Adipose tissue (tissue), 3 donors: ENCODE measurements at regions not wholly inside any gene's neighbourhood (a gene's known extent, or its start where the extent isn't known, plus 50 kb on each side); places are given as distances from the start of the nearest gene placed in this dataset.

Source experiments
- H3K27ac ChIP-seq: one replicate; pipeline ENCODE4 v1.5.1; 2013; ENCODE audit warnings: low read depth, low read length
- WGBS, 3 donors: extraction: QIAGEN DNeasy Blood & Tissue Kit; methylation state at CpG; one replicate each; pipeline ENCODE4 v1.1.7; 2013; 5-methylcytosine and 5-hydroxymethylcytosine counted together
- donor health status: healthy with polysubstance abuse.
- donor health status: Bipolar disorder and iron deficiency.
- donor health status: healthy.

DNA sequence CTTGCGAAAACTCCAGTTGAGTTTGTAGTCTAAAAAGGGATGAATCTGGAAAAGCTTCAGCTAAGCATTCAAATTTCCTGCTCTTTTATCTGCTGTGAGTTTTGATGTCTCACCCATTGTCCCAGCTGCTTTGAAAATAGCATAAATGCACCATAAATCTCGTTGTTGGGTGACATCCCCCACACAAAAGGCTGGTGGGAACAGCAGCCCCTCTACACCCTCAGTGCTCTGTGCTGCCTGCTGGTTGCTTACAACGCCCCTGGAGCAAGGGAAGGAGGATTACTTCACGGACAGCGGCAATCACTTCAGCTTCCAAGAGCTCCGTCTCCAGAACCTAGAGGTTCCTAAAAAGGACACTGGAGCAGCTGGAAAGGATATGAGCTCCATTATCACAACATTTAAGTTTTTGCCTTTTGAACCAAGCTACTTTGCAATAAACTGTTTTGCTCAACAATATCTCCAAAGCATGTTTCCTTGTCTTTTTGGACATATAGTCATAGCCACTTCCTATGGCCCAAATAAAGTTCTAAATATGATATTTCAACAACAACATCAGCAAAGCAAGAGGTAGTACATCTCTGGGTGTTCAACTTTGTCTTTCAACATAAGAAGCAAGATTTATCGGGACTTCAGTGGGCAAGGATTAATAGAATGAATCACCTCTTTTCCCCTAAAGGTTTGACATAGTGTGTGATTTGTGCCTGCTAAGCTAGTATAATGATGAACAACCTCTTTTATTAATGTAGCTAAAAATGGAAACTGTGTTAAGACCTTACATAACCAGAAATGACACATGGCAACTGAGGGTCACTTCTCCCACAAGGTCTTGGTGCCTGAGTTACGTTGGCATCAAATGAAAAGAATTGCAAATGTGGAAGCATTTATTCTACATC lies 413.5 kb downstream of the TXNL1 start:
- 86 to 87% (median 86%) methylated on average over 8 of the region's 8 CpGs for WGBS, 3 donors
- H3K27ac ChIP-seq: no peak overlapping the region

GRCh38 chr18:56221195-56222065 lies 417.0 kb downstream of the TXNL1 start:
- H3K27ac ChIP-seq: no peak overlapping the region
- 49 to 87% (median 75%) methylated on average over 5 of the region's 5 CpGs for WGBS, 3 donors

DNA sequence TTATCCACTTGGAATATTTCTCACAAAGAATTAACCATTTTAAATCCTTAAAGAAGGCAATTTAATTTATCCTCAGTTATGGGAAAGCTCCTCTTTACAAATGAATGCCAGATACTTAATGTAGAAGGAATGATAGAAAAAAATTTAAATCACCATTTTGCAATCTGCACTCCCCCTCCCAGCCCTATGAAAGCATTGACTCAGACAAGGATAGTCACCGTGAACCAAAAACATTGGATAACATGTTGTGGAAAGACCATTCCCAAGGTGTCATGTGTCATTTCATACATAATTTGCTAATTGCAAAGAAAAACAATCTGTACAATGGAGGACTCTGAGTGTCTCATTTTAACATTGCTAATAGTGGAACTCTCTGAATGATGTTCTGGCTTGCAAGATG lies 421.0 kb downstream of the TXNL1 start:
- H3K27ac ChIP-seq: no peak overlapping the region
- WGBS, 3 donors: 93 to 97% (median 94%) methylated on average over 1 of the region's 1 CpG

- WGBS, 3 donors: 37 to 49% (median 42%) methylated on average over 1 of the region's 1 CpG
- no peak overlapping the region for H3K27ac ChIP-seq
Observed at GRCh38 chr18:56214706-56215105, 423.7 kb downstream of the TXNL1 start.

DNA sequence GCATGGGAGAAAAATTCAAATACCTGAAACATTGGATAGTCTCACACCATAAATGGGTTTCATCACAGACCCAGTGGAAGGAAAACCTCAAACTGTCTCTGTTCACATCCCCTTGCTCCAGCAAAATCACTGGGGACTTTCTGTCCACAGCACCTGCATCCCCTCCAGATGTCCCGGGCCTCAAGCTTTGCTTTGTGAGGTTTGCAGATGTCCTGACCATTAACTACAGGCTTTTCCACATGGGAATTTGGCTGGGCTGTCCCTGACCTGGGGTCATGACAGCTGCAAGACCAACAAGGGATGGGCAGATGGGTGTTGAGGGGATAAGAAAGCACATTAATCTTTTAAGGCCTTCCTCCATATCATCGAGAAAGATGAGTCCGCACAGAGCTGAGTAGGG lies 427.9 kb downstream of the TXNL1 start:
- no peak overlapping the region for H3K27ac ChIP-seq
- 76 to 77% (median 76%) methylated on average over 3 of the region's 3 CpGs for WGBS, 3 donors

DNA sequence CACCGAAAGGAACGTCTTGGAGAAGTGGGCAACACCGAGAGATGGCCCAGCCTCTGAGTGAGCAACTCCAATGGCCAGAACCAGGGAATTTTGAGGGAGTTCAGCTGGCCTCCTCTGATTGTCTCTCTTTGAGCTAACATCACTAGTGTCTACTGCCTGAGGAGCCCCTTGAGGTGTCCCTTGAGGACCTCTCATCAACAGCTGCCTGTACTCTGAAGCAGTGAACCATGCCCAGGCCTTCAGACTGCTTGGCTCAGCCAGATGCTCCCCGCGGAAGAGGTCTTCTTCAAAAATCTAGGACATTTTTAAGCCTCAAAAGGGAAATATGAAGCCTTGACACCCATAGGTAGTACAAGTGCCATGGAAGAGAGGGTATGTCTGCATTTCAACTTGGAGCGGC lies 430.4 kb downstream of the TXNL1 start:
- no peak overlapping the region for H3K27ac ChIP-seq
- 94 to 98% (median 98%) methylated on average over 6 of the region's 6 CpGs for WGBS, 3 donors

DNA sequence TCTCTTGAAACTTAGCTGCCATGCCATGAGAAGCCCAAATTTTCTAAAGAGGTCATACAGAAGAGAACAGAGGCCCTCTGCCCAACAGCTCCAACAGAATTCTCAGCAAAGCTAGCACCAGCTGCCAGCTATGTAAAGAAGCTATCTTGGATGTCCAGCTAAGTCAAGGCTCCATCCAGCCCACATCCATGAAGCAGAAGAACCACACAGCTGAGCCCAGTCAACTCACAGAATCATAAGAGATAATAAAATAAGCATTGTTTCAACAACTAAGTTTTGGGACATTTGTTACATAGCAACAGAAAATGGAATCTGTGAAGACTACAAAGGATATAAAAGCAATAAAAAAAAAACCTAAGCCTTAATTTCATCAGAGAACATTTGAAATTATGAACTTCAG lies 434.3 kb downstream of the TXNL1 start:
- H3K27ac ChIP-seq: no peak overlapping the region

GRCh38 chr18:56202678-56203077 lies 435.7 kb downstream of the TXNL1 start:
- WGBS, 3 donors: 64 to 68% (median 67%) methylated on average over 3 of the region's 3 CpGs
- no peak overlapping the region for H3K27ac ChIP-seq

DNA sequence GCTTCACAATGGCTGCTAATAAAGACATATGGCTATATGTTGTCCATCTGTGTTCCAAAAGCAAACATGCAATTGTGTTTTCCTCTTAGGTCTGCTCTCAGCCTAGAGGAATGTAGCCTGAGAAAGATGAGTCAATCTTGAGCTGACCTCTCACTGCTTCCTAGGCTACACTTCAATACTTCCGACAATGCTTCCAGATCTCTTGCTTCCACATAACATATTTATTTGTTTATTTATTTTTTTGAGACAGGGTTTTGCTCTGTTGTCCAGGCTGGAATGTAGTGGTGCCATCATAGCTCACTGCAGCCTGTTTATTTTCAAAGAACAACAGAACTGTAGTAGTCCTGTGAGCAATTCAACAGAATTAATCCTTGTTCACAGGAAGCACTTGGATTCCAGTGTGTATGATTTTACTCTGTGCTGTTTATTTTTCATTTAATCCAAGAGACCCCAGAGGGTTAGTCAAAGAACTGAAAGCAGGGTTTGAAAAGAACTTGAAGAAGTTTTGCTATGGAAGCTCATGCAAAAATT lies 437.9 kb downstream of the TXNL1 start:
- 65 to 89% (median 74%) methylated on average over 1 of the region's 1 CpG for WGBS, 3 donors
- no peak overlapping the region for H3K27ac ChIP-seq

DNA sequence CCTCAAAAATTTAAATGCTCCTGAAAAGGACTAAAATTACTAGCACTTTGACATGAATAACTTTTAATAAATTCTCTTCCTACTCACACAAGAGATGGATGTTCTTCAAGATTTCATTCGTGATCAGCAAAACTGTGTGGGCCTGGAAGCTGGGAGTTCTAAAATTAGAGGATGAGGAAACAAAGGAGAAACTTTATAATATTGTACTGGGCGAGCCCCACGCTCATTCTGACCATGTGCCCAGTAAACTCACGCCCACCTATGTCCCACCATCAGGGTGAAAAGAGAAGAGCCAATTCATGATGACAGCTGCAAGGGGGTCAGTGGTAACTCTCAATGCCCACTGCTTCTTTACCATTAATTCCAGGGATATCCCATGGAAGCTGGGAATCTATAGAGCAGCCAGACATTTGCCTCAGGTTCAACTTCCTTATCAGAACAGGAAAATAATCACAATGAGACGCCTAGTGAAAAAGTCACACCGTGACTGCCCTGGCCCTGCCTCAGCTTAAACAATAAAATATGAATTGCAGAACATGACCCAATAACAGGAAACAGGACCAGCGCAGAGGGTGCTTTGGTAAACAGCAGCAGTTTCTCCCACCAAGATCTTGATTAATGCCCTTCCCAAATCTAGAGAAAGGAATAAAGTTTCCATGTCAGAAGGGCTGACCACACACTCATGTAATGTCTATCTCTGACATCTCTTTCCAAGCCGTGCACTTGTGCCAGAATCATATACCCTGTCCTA lies 438.6 kb downstream of the TXNL1 start:
- H3K27ac ChIP-seq: no peak overlapping the region
- WGBS, 3 donors: 58 to 80% (median 63%) methylated on average over 8 of the region's 8 CpGs

DNA sequence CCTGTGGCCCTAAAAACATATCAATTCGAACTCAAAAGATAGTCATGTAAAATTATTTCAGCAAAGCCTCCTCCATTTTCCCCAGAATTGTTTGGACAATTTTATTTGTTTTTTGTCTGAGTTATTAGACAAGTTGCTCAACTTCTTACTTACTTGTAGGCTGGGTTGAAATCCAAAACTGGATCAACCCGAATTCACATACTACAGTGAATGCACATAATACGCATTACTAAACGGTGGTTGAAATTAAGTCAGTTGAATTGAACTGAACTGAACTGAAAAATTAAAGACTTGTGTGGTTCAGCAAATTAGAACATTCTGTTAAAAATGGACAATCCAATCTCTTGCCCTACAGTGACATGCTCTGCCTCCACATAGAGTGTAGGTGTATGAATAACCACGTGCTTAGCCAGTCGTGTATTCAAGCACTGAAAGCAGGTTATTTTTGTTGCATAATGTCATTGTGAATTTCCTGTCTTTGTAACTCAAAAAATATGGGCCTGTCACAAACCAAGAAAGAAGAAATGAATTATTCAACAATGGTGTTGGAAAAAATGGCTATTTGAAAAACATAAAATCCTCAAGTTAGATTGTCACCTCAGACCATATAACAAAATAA lies 441.0 kb downstream of the TXNL1 start:
- WGBS, 3 donors: 76 to 87% (median 80%) methylated on average over 6 of the region's 6 CpGs
- H3K27ac ChIP-seq: no peak overlapping the region

- no peak overlapping the region for H3K27ac ChIP-seq
- WGBS, 3 donors: 83 to 87% (median 85%) methylated on average over 1 of the region's 1 CpG
Observed at GRCh38 chr18:56196495-56197225, 441.7 kb downstream of the TXNL1 start.

GRCh38 chr18:56191334-56191733 lies 447.1 kb downstream of the TXNL1 start:
- no peak overlapping the region for H3K27ac ChIP-seq
- WGBS, 3 donors: 70 to 97% (median 91%) methylated on average over 5 of the region's 5 CpGs

DNA sequence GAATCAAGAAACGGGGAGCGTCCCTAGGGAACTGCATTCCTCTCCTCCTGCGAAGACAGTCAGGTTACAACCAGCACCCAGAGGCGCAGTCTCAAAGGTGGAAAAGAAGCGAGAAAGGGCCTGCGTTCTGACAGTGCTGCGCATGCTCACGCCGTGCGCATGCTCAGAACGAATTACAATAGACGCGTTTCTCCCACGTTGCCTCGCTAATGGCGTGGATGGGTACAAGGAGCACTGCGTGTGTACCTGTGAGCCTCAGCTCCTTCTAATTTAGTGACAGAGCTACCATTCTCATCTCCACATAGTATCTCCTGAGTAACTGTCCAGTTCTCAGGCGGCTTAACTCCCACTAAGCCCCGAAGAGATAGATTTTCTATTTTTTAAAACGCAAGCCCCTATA lies 448.8 kb downstream of the TXNL1 start:
- 93 to 95% (median 95%) methylated on average over 20 of the region's 20 CpGs for WGBS, 3 donors
- no peak overlapping the region for H3K27ac ChIP-seq

- 76 to 80% (median 77%) methylated on average over 9 of the region's 9 CpGs for WGBS, 3 donors
- no peak overlapping the region for H3K27ac ChIP-seq
Observed at GRCh38 chr18:56188529-56189275, 449.7 kb downstream of the TXNL1 start.

- WGBS, 3 donors: 91 to 95% (median 93%) methylated on average over 2 of the region's 2 CpGs
Observed at GRCh38 chr18:56186319-56186718, 452.1 kb downstream of the TXNL1 start.

GRCh38 chr18:56185126-56185525 lies 453.3 kb downstream of the TXNL1 start:
- no peak overlapping the region for H3K27ac ChIP-seq
- 88 to 95% (median 91%) methylated on average over 5 of the region's 5 CpGs for WGBS, 3 donors

More at GRCh38 chr18:56186319-56186718, 452.1 kb downstream of the TXNL1 start:
- H3K27ac ChIP-seq: no peak overlapping the region
